K562 (cell line): ENCODE measurements at regions not wholly inside any gene's neighbourhood (a gene's known extent, or its start where the extent isn't known, plus 50 kb on each side); places are given as distances from the start of the nearest gene placed in this dataset.

ENCODE experiments used
- ATAC-seq: fragments of 200-7000 bp; cut with Tn5 transposase; 3 replicates; pipeline ENCODE4 v1.9.1; 2020; ENCODE audit warnings: moderate library complexity
- BruUV-seq: library from RNA; stranded (reverse); fragments of 400-500 nt; replicated peaks from 2 replicates; lab custom pipeline; 2021; lab: Mats Ljungman, UMichigan
- CTCF ChIA-PET: fragments of 300-600 bp; formaldehyde crosslinking; extraction: SDS; loops from one replicate; lab custom pipeline; 2021; ENCODE audit warnings: low intra/inter-chr PET ratio; lab: Yijun Ruan, JAX
- POLR2A ChIA-PET: fragments of 300-600, 350-650 bp; sonication (Branson Sonifier 250); formaldehyde crosslinking; extraction: SDS; loops from one replicate; lab custom pipeline; 2021; ENCODE audit warnings: antibody characterized with exemption, inconsistent platforms; lab: Yijun Ruan, JAX
- DNase-seq, 4 experiments: peaks; one replicate each; pipeline versions ENCODE4 v3.0.0 to v3.0.0-alpha.2; 2011 to 2018; ENCODE audit warnings: low spot score in 3 of 4, mixed read lengths in 3 of 4; ENCODE audit errors: extremely low read depth in 1 of 4
- FAIRE-seq: peaks from 2 replicates; lab custom pipeline; 2011; peaks lifted over from hg19 to GRCh38; lab: Jason Lieb, UNC
- H2AFZ ChIP-seq: 2 replicates; pipeline ENCODE4 v1.6.0; 2011; ENCODE audit warnings: low read depth, low read length, control low read depth, inconsistent platforms
- H3K27ac ChIP-seq: fragments of 200-600 bp; 3 replicates; pipeline ENCODE4 v1.8.0; 2011; ENCODE audit warnings: low read depth, mild to moderate bottlenecking, control low read depth, inconsistent platforms, low read length, moderate library complexity, mixed read lengths; ENCODE audit errors: extremely low read depth
- H3K27me3 ChIP-seq, 2 experiments: fragments of 300-600 bp in 1 of 2; 2 replicates in 1 of 2; 3 replicates in 1 of 2; pipeline versions ENCODE4 v1.6.0 to v1.8.0; 2011; ENCODE audit warnings: inconsistent platforms in 2 of 2, low read length in 2 of 2, mild to moderate bottlenecking in 1 of 2, mixed read lengths in 1 of 2, moderate library complexity in 1 of 2; ENCODE audit not compliant: control insufficient read depth in 2 of 2, insufficient read depth in 2 of 2
- H3K36me3 ChIP-seq: fragments of 300-600 bp; 3 replicates; pipeline ENCODE4 v1.8.0; 2011; ENCODE audit warnings: mild to moderate bottlenecking, low read length, inconsistent platforms; ENCODE audit not compliant: control insufficient read depth, insufficient read depth
- H3K4me1 ChIP-seq, 2 experiments: fragments of 200-600 bp in 1 of 2; replicated peaks in 1 of 2; 2 replicates in 1 of 2; 3 replicates in 1 of 2; pipeline versions ENCODE4 v1.5.1 to v1.8.0; 2011; ENCODE audit warnings: inconsistent platforms in 2 of 2, low read length in 2 of 2, mild to moderate bottlenecking in 1 of 2, mixed read lengths in 1 of 2, moderate library complexity in 1 of 2; ENCODE audit not compliant: control insufficient read depth in 2 of 2, insufficient read depth in 2 of 2
- H3K4me2 ChIP-seq: 2 replicates; pipeline ENCODE4 v1.6.1; 2011; ENCODE audit warnings: low read length, control low read depth, inconsistent platforms, mixed read lengths; ENCODE audit not compliant: insufficient read depth
- H3K4me3 ChIP-seq: fragments of 200-600 bp; sonication (generic), shearing (Covaris generic); 2 replicates; pipeline ENCODE4 v1.5.1; 2016; ENCODE audit warnings: control low read depth, inconsistent platforms
- H3K79me2 ChIP-seq: fragments of 200-600 bp; 3 replicates; pipeline ENCODE4 v1.8.0; 2011; ENCODE audit warnings: low read length, inconsistent platforms; ENCODE audit not compliant: control insufficient read depth, insufficient read depth
- H3K9ac ChIP-seq, 2 experiments: 2 replicates each; pipeline versions ENCODE4 v1.6.0 to v1.6.1; 2011; ENCODE audit warnings: low read depth in 2 of 2, low read length in 2 of 2, control low read depth in 1 of 2, inconsistent platforms in 1 of 2, mild to moderate bottlenecking in 1 of 2, mixed read lengths in 1 of 2; ENCODE audit not compliant: insufficient read depth in 1 of 2
- H3K9me1 ChIP-seq: one replicate; pipeline ENCODE4 v1.6.0; 2011; ENCODE audit warnings: inconsistent platforms, mild to moderate bottlenecking, low read length, moderate library complexity; ENCODE audit not compliant: control insufficient read depth, insufficient read depth
- H3K9me3 ChIP-seq: replicated peaks from 2 replicates; pipeline ENCODE4 v1.5.1; 2011; ENCODE audit warnings: low read depth, low read length, inconsistent platforms; ENCODE audit not compliant: control insufficient read depth, insufficient read depth
- H4K20me1 ChIP-seq: replicated peaks from 2 replicates; pipeline ENCODE4 v1.6.1; 2011; ENCODE audit warnings: low read length, inconsistent platforms, mixed read lengths; ENCODE audit not compliant: control insufficient read depth, insufficient read depth
- FOXA1 ChIP-seq: fragments of 450-650 bp; IDR thresholded peaks from 2 replicates; pipeline ENCODE4 v1.6.1; 2016; ENCODE audit warnings: mild to moderate bottlenecking, borderline replicate concordance
- HNRNPUL1 ChIP-seq: fragments of 200-400 bp; formaldehyde crosslinking; IDR thresholded peaks from 2 replicates; pipeline ENCODE4 v1.6.1; 2017; ENCODE audit warnings: low read length
- KAT8 ChIP-seq: fragments of 450-650 bp; IDR thresholded peaks from 2 replicates; pipeline ENCODE4 v1.6.1; 2016; ENCODE audit warnings: low read depth, mild to moderate bottlenecking
- KDM5B ChIP-seq: fragments of 200-600 bp; sonication (generic); IDR thresholded peaks from 2 replicates; pipeline ENCODE4 v1.6.1; 2012; ENCODE audit warnings: low read depth, mild to moderate bottlenecking, moderate library complexity, low read length, control low read depth, inconsistent platforms; ENCODE audit not compliant: insufficient replicate concordance
- PHB2 ChIP-seq: fragments of 450-650 bp; IDR thresholded peaks from 2 replicates; pipeline ENCODE4 v1.6.1; 2017; ENCODE audit warnings: low read depth
- SMARCB1 ChIP-seq: IDR thresholded peaks from 2 replicates; pipeline ENCODE4 v1.6.1; 2011; ENCODE audit warnings: improper control_type of control experiment, low read depth; ENCODE audit not compliant: insufficient read length
- WGBS: fragments of 100-300 bp; shearing (Covaris generic); methylation state at CpG from one replicate; pipeline ENCODE4 v1.1.6; 2016; ENCODE audit warnings: low coverage, mixed read lengths; ENCODE audit not compliant: insufficient coverage; ENCODE audit errors: missing lambda C conversion rate; 5-methylcytosine and 5-hydroxymethylcytosine counted together
- in situ Hi-C: fragments of 300-500 bp; cut with MboI; formaldehyde crosslinking; loops from 4 replicates; pipeline ENCODE4 v1.15.0; 2018; ENCODE audit warnings: inconsistent platforms, mixed read lengths
- intact Hi-C: fragments of 100-400 bp; cut with micrococcal nuclease; formaldehyde crosslinking; loops from 2 replicates; pipeline ENCODE4 v1.14.2; 2022

DNA sequence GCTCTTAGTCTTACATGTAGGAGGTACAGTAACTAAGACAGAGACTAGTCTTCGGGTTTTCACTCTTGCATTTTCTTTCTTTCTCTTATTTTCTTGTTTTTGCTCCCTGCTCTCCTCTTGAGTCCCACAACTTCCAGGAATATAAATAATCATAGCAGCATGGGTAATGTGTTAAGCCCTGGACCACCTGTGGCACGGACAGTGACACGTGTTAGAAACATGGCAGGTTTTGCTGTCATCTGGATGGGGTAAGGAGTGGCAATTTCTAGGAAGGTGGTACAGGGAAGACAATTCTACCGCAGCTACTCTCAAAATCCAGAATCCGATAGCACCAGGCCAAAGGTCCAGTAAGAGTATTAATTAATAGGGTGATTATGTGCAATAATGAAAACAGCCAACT is 237.5 kb upstream of the FAM98A start:
- no peaks in the 10 kb centered on the region for H4K20me1 ChIP-seq
- in situ Hi-C loops (no loop called here), intact Hi-C loops (no loop called here)
- no peak overlapping the region for H3K4me3 ChIP-seq
- no peaks in the 10 kb centered on the region for H3K9me3 ChIP-seq
- no peaks in the 10 kb centered on the region for H3K27me3 ChIP-seq
- no peaks in the 10 kb centered on the region for H3K79me2 ChIP-seq
- H3K9me1 ChIP-seq = no peaks in the 10 kb centered on the region
- H3K9ac ChIP-seq = no peak overlapping the region
- H3K27ac ChIP-seq = no peak overlapping the region
- ChIA-PET CTCF (no interaction called here), POLR2A (no interaction called here)
- no peak overlapping the region for H3K4me2 ChIP-seq
- ATAC-seq = no peak
- no peaks in the 10 kb centered on the region for H3K4me1 ChIP-seq
- 5% methylated on average over 5 of the region's 5 CpGs for WGBS
- TF ChIP-seq FOXA1 (no peak), HNRNPUL1 (no peak), KAT8 (no peak), KDM5B (no peak)
- no TSS peak for BruUV-seq
- no peaks in the 10 kb centered on the region for H3K36me3 ChIP-seq
- no peak overlapping the region for H2AFZ ChIP-seq
- no peak for DNase-seq
- FAIRE-seq = no peak

DNA sequence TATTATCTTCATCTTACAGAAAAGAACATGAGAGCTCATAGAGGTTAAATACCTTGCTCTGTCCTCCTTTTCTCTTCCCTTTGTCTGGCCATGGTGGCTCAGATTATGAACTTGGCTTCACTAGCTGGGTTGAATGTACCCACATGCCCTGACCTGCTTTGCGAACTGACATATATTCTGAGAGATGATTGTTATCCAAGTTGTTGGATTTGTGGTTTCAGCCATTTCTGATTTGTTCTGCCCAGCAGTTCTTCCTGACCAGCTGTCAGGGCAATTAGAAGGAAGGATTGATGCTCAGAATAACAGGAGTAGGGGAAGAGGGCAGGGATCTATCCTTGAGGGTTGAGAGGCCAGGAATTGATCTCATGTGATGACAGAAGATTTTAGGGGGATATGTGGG is 236.8 kb upstream of the FAM98A start:
- POLR2A ChIA-PET = no interaction called here
- ATAC-seq (no peak), FAIRE-seq (peak; percentile 6)

More for the DNA sequence above, 236.8 kb upstream of the FAM98A start:
- WGBS = 0% methylated on average over 1 of the region's 1 CpG
- DNase-seq = no peak
- Histone ChIP-seq H3K9me3 (no peaks in the 10 kb centered on the region), H3K79me2 (no peaks in the 10 kb centered on the region), H3K4me1 (no peaks in the 10 kb centered on the region), H3K27ac (no peak overlapping the region), H2AFZ (no peak overlapping the region), H3K36me3 (no peaks in the 10 kb centered on the region), H3K27me3 (no peaks in the 10 kb centered on the region), H3K4me3 (no peak overlapping the region), H3K9me1 (no peaks in the 10 kb centered on the region), H4K20me1 (no peaks in the 10 kb centered on the region), H3K4me2 (no peak overlapping the region), H3K9ac (no peak overlapping the region)
- in situ Hi-C loops (no loop called here), intact Hi-C loops (no loop called here)
- TF ChIP-seq SMARCB1 (no peak), PHB2 (no peak)
- CTCF ChIA-PET = no interaction called here
- BruUV-seq = no TSS peak
